ENCODE measurements at regions not wholly inside any gene's neighbourhood (a gene's known extent, or its start where the extent isn't known, plus 50 kb on each side); places are given as distances from the start of the nearest gene placed in this dataset.

DNA sequence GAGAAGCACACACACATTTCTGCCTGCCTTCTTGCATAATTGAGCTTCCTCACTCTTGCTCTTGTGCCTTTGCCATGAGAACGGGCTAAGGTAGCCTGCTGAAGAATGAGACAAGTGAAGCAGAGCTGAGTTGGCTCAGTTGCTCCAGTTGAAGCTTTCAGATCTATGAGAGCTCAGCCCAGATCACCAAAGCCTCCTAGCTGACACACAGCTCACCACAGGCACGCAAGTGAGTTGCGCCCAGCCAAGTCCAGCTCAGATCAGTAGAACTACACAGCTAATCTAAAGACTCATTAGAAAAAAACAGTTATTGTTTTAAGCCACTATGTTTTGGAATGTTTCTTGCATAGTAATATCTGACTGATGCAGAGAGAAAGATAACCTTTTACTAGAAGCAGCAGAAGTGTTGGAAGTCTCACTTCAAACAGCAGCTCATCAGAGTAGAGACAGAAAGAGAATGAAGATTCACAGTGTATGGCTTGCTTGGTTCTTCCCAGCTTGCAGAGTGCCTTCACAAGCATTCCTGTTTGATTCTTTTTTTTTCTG is 362.4 kb downstream of the MID1IP1 start:
- TF ChIP-seq HDAC2 (IDR thresholded peaks at IDR 0.05) (no peak), EP300 (IDR thresholded peaks at IDR 0.05; ENCODE audit: low read length) (no peak), CEBPB (tag; IDR thresholded peaks at IDR 0.05) (no peak), ELF1 (tag; IDR thresholded peaks at IDR 0.05) (no peak), POLR2A (conservative IDR thresholded peaks at IDR 0.05) (no peak), ZNF444 (CRISPR knock-in tag; IDR thresholded peaks at IDR 0.05) (no peak), U2AF1 (optimal IDR thresholded peaks at IDR 0.05; ENCODE audit: low read depth, low read length) (no peak)
- TF ChIP-seq, protein P1, sequence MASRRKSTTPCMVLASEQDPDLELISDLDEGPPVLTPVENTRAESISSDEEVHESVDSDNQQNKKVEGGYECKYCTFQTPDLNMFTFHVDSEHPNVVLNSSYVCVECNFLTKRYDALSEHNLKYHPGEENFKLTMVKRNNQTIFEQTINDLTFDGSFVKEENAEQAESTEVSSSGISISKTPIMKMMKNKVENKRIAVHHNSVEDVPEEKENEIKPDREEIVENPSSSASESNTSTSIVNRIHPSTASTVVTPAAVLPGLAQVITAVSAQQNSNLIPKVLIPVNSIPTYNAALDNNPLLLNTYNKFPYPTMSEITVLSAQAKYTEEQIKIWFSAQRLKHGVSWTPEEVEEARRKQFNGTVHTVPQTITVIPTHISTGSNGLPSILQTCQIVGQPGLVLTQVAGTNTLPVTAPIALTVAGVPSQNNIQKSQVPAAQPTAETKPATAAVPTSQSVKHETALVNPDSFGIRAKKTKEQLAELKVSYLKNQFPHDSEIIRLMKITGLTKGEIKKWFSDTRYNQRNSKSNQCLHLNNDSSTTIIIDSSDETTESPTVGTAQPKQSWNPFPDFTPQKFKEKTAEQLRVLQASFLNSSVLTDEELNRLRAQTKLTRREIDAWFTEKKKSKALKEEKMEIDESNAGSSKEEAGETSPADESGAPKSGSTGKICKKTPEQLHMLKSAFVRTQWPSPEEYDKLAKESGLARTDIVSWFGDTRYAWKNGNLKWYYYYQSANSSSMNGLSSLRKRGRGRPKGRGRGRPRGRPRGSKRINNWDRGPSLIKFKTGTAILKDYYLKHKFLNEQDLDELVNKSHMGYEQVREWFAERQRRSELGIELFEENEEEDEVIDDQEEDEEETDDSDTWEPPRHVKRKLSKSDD (conservative IDR thresholded peaks at IDR 0.05; ENCODE audit: low read length) = no peak
- TF ChIP-seq, protein P2, sequence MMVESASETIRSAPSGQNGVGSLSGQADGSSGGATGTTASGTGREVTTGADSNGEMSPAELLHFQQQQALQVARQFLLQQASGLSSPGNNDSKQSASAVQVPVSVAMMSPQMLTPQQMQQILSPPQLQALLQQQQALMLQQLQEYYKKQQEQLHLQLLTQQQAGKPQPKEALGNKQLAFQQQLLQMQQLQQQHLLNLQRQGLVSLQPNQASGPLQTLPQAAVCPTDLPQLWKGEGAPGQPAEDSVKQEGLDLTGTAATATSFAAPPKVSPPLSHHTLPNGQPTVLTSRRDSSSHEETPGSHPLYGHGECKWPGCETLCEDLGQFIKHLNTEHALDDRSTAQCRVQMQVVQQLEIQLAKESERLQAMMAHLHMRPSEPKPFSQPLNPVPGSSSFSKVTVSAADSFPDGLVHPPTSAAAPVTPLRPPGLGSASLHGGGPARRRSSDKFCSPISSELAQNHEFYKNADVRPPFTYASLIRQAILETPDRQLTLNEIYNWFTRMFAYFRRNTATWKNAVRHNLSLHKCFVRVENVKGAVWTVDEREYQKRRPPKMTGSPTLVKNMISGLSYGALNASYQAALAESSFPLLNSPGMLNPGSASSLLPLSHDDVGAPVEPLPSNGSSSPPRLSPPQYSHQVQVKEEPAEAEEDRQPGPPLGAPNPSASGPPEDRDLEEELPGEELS (CRISPR knock-in tag; IDR thresholded peaks at IDR 0.05; ENCODE audit: borderline replicate concordance) = no peak
- TF ChIP-seq, protein P3, sequence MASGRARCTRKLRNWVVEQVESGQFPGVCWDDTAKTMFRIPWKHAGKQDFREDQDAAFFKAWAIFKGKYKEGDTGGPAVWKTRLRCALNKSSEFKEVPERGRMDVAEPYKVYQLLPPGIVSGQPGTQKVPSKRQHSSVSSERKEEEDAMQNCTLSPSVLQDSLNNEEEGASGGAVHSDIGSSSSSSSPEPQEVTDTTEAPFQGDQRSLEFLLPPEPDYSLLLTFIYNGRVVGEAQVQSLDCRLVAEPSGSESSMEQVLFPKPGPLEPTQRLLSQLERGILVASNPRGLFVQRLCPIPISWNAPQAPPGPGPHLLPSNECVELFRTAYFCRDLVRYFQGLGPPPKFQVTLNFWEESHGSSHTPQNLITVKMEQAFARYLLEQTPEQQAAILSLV (tag; IDR thresholded peaks at IDR 0.05) = no peak
- TF ChIP-seq, protein P4, sequence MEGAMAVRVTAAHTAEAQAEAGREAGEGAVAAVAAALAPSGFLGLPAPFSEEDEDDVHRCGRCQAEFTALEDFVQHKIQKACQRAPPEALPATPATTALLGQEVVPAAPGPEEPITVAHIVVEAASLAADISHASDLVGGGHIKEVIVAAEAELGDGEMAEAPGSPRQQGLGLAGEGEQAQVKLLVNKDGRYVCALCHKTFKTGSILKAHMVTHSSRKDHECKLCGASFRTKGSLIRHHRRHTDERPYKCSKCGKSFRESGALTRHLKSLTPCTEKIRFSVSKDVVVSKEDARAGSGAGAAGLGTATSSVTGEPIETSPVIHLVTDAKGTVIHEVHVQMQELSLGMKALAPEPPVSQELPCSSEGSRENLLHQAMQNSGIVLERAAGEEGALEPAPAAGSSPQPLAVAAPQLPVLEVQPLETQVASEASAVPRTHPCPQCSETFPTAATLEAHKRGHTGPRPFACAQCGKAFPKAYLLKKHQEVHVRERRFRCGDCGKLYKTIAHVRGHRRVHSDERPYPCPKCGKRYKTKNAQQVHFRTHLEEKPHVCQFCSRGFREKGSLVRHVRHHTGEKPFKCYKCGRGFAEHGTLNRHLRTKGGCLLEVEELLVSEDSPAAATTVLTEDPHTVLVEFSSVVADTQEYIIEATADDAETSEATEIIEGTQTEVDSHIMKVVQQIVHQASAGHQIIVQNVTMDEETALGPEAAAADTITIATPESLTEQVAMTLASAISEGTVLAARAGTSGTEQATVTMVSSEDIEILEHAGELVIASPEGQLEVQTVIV (CRISPR knock-in tag; IDR thresholded peaks at IDR 0.05; ENCODE audit: borderline replicate concordance) = no peak
- TF ChIP-seq, protein P5, sequence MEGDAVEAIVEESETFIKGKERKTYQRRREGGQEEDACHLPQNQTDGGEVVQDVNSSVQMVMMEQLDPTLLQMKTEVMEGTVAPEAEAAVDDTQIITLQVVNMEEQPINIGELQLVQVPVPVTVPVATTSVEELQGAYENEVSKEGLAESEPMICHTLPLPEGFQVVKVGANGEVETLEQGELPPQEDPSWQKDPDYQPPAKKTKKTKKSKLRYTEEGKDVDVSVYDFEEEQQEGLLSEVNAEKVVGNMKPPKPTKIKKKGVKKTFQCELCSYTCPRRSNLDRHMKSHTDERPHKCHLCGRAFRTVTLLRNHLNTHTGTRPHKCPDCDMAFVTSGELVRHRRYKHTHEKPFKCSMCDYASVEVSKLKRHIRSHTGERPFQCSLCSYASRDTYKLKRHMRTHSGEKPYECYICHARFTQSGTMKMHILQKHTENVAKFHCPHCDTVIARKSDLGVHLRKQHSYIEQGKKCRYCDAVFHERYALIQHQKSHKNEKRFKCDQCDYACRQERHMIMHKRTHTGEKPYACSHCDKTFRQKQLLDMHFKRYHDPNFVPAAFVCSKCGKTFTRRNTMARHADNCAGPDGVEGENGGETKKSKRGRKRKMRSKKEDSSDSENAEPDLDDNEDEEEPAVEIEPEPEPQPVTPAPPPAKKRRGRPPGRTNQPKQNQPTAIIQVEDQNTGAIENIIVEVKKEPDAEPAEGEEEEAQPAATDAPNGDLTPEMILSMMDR (IDR thresholded peaks at IDR 0.05 in 2 of 3, conservative IDR thresholded peaks at IDR 0.05 in 1 of 3; ENCODE audit: insufficient read depth in 2 of 3, low read depth in 1 of 3, low read length in 3 of 3) = no peak
